Central memory CD8-positive, alpha-beta T cell (primary cell): ENCODE measurements at regions not wholly inside any gene's neighbourhood (a gene's known extent, or its start where the extent isn't known, plus 50 kb on each side); places are given as distances from the start of the nearest gene placed in this dataset.
"Not testable (repeated sequence)": the region's sequence is repeated elsewhere in the genome, so short reads cannot be mapped to it uniquely, and the experiment has no call there.

Experiments
- ATAC-seq: fragments of 150-1000 bp; cut with Tn5 transposase; replicated peaks from 2 replicates; pipeline ENCODE4 v1.10.0; 2022; ENCODE audit warnings: mild to moderate bottlenecking, moderate FRiP score, moderate number of reproducible peaks; ENCODE audit not compliant: poor library complexity, severe bottlenecking; ENCODE audit errors: extremely low read depth
- DNase-seq, 2 donors: peaks; one replicate each; pipeline ENCODE4 v3.0.0; 2021; ENCODE audit warnings: low spot score in 2 of 2
- H3K27ac Mint-ChIP-seq: one replicate; pipeline ENCODE4 v1.8.0; 2022; ENCODE audit warnings: low read depth, mild to moderate bottlenecking, moderate library complexity, mixed read lengths
- H3K27me3 Mint-ChIP-seq: one replicate; pipeline ENCODE4 v1.8.0; 2022; ENCODE audit warnings: mixed read lengths
- H3K36me3 Mint-ChIP-seq: one replicate; pipeline ENCODE4 v1.8.0; 2022; ENCODE audit warnings: mild to moderate bottlenecking, moderate library complexity, mixed read lengths; ENCODE audit not compliant: insufficient read depth
- H3K4me1 Mint-ChIP-seq: one replicate; pipeline ENCODE4 v1.8.0; 2022; ENCODE audit warnings: mixed read lengths
- H3K4me3 Mint-ChIP-seq: one replicate; pipeline ENCODE4 v1.8.0; 2022; ENCODE audit warnings: mild to moderate bottlenecking, moderate library complexity, mixed read lengths
- H3K9me3 Mint-ChIP-seq: one replicate; pipeline ENCODE4 v1.8.0; 2022; ENCODE audit warnings: mixed read lengths

DNA sequence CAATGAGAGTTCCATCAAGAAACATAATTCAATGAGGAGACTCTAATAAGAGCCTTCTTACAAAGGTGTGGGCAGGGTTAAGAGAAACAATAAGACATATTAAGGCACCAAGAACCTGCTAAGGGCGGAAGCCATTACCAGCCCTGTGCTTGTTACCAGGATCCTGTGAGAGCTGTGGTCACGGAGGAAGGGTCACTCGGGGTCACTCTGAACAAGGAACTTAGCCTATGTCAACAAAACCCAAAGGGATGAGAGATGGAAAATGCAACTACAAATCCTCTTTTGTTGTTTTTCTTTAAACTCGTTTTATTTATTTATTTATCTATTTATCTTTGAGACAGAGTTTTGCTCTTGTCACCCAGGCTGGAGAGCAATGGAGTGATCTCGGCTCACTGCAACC, 460.4 kb upstream of the CCDC196 start:
- H3K9me3 Mint-ChIP-seq: peaks cover 6% of the 10 kb centered on the region
- no peak for ATAC-seq
- peaks cover 18% of the 10 kb centered on the region for H3K27me3 Mint-ChIP-seq
- no peaks in the 10 kb centered on the region for H3K36me3 Mint-ChIP-seq
- H3K27ac Mint-ChIP-seq: no peak overlapping the region
- H3K4me1 Mint-ChIP-seq: no peaks in the 10 kb centered on the region
- H3K4me3 Mint-ChIP-seq: no peak overlapping the region
- DNase-seq: no peak

DNA sequence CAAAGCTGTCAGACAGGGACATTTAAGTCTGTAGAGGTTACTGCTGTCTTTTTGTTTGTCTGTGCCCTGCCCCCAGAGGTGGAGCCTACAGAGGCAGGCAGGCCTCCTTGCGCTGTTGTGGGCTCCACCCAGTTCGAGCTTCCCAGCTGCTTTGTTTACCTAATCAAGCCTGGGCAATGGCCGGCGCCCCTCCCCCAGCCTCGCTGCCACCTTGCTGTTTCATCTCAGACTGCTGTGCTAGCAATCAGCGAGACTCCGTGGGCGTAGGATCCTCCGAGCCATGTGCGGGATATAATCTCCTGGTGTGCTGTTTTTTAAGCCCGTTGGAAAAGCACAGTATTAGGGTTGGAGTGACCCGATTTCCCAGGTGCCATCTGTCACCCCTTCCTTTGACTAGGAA, 454.2 kb upstream of the CCDC196 start:
- H3K4me3 Mint-ChIP-seq, H3K36me3 Mint-ChIP-seq, DNase-seq, ATAC-seq, H3K4me1 Mint-ChIP-seq, H3K27ac Mint-ChIP-seq: not testable (repeated sequence)
- Mint-ChIP-seq H3K9me3 (peaks cover 14% of the 10 kb centered on the region), H3K27me3 (peaks cover 72% of the 10 kb centered on the region)

DNA sequence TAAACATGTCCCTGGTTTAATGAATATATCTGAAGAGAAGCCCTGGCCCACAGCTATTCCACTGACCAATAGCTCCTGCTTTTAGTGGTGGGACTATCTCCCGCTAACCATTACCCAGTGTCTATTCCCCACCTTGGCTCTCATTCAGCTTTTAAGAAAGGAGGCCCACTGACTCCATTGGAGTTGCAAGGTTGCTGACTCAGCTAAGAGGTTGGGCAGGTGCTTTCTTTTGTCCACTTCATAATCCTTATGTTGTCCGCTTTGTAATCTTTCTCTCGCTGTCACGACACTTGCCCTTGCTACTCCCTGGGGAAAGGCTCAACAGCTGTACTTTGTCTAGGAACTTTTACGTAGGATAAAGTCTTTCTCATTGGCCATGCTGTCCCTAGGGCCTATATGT, 453.4 kb upstream of the CCDC196 start:
- peaks cover 75% of the 10 kb centered on the region for H3K27me3 Mint-ChIP-seq
- no peak for ATAC-seq
- H3K9me3 Mint-ChIP-seq: peaks cover 14% of the 10 kb centered on the region
- H3K36me3 Mint-ChIP-seq: no peaks in the 10 kb centered on the region
- H3K4me3 Mint-ChIP-seq: no peak overlapping the region
- H3K4me1 Mint-ChIP-seq: no peaks in the 10 kb centered on the region
- no peak for DNase-seq
- no peak overlapping the region for H3K27ac Mint-ChIP-seq

DNA sequence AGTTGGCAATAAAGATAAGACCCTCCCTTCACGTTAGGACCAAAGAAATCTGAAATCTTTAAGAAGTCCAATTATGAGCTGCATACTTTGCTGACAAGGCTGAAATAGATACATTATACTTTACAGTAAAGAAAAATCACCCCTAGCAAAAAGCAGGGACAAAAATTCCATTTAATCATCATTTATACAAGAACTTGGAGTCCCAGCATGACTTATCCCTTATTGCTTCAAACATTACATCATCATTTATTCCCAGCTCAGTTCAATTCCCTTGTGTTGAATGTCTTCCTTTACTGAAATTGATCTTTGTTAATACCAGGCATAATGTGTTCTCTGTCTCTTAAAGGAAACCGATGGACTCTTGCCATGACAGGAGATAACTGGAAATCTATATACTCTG, 449.6 kb upstream of the CCDC196 start:
- Mint-ChIP-seq H3K4me3 (no peak overlapping the region), H3K9me3 (no peaks in the 10 kb centered on the region), H3K36me3 (no peaks in the 10 kb centered on the region), H3K27me3 (peaks cover 60% of the 10 kb centered on the region), H3K4me1 (no peaks in the 10 kb centered on the region), H3K27ac (no peak overlapping the region)
- no peak for ATAC-seq
- DNase-seq: no peak

DNA sequence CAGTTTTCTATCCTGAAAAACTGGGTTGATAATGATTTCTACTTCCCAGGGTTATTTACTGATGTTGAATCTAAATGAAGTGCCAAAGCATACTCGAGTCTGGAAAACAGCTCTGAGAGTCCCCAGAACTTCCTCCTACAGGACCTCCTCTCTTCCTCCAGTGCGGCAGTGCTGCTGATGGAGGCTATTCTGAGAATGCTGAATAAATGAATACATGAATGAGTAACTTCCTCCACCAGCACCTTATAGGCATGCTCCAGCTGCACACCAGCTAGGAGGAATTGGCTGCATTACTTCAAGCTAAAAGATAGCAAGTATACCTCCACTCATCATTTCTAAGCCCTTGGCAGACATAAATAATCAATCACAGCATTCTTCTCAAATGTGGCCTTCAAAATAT, 448.8 kb upstream of the CCDC196 start:
- Mint-ChIP-seq H3K4me1 (no peaks in the 10 kb centered on the region), H3K27me3 (peaks cover 54% of the 10 kb centered on the region), H3K27ac (no peak overlapping the region), H3K36me3 (no peaks in the 10 kb centered on the region), H3K4me3 (no peak overlapping the region), H3K9me3 (no peaks in the 10 kb centered on the region)
- no peak for DNase-seq
- ATAC-seq: no peak

DNA sequence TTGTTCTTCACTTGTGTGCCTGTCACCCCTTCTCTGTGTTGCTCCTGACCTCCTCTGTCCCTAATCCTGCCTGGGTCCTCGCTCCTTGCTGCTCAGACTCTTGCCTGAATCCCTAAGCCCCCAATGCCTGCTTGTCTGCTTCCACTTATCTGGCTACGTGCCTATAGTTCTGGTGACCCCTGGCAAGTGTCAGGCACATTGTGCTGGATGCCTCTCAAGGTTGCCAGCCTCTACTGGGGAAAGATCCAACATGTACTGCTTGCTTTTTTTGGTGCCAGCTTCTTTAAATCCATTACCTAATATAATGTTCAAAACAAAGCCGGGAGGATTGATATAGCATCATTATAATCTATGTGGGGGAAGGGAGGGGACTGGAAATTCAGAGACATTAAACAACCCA, 448.0 kb upstream of the CCDC196 start:
- no peak overlapping the region for H3K4me3 Mint-ChIP-seq
- H3K9me3 Mint-ChIP-seq: no peaks in the 10 kb centered on the region
- no peaks in the 10 kb centered on the region for H3K36me3 Mint-ChIP-seq
- DNase-seq (no peak), ATAC-seq (no peak)
- peaks cover 46% of the 10 kb centered on the region for H3K27me3 Mint-ChIP-seq
- H3K4me1 Mint-ChIP-seq: no peaks in the 10 kb centered on the region
- no peak overlapping the region for H3K27ac Mint-ChIP-seq

DNA sequence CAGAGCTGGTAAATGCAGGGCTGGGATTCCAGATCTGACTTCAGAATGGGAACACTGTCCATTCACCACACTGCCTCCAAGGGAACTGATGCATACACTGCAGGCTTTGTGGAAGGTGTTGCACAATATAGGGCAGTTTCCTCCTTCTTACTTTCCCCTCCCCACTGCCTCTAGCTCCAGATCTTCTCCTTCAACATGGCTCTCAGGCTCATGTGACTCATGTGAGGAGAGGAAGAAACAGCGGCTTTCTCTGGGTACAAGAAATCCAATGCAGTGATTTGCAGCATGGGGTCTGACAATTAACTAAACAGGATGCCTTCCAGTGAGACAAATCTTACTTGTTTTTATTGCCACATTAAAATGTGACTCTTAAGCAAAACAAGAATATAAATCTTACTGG, 447.6 kb upstream of the CCDC196 start:
- peaks cover 41% of the 10 kb centered on the region for H3K27me3 Mint-ChIP-seq

DNA sequence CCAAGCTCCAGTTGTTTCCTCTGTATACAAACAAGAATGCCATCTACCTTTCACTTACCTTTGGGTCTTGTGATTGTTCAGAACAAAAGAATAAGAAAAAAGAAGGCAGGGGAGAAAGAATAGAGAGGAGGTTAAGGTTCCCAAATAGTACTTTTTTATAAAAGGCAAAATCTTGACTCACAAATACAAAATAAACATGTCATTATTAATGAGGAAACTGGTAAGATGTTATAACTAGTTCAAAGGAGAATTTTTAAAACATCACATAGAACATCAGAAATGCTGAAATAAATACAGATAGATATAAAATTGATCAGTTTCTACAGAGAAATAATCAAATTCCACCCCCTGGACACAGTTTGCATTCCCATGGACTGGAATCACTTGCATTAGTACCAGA, 446.7 kb upstream of the CCDC196 start:
- Mint-ChIP-seq H3K36me3 (no peaks in the 10 kb centered on the region), H3K9me3 (no peaks in the 10 kb centered on the region), H3K4me3 (no peak overlapping the region), H3K27ac (no peak overlapping the region), H3K27me3 (peaks cover 34% of the 10 kb centered on the region), H3K4me1 (no peaks in the 10 kb centered on the region)
- DNase-seq (no peak), ATAC-seq (no peak)

More for the DNA sequence above, 447.6 kb upstream of the CCDC196 start:
- Mint-ChIP-seq H3K4me1 (no peaks in the 10 kb centered on the region), H3K27ac (no peak overlapping the region), H3K36me3 (no peaks in the 10 kb centered on the region), H3K9me3 (no peaks in the 10 kb centered on the region), H3K4me3 (no peak overlapping the region)
- ATAC-seq: no peak
- no peak for DNase-seq

DNA sequence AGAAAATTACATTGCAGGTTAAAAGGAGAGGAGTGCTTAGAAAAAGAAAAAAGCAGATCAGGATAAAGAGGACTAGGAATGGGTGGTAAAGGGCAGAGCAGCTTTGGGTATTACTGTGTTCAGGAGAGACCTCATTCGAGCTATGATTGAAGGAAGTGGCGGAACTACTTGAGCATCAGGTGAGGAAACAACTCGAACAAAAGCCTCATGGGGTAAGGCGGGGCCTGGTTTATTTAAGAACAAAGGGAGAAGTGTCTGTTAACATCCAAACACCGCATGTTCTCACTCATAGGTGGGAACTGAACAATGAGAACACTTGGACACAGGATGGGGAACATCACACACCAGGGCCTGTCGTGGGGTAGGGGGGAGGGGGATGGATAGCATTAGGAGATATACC, 444.6 kb upstream of the CCDC196 start:
- no peak overlapping the region for H3K4me3 Mint-ChIP-seq
- no peaks in the 10 kb centered on the region for H3K9me3 Mint-ChIP-seq
- no peaks in the 10 kb centered on the region for H3K36me3 Mint-ChIP-seq
- DNase-seq (no peak), ATAC-seq (no peak)
- peaks cover 14% of the 10 kb centered on the region for H3K27me3 Mint-ChIP-seq
- H3K4me1 Mint-ChIP-seq: no peaks in the 10 kb centered on the region
- H3K27ac Mint-ChIP-seq: peak overlapping the region; percentile 14

DNA sequence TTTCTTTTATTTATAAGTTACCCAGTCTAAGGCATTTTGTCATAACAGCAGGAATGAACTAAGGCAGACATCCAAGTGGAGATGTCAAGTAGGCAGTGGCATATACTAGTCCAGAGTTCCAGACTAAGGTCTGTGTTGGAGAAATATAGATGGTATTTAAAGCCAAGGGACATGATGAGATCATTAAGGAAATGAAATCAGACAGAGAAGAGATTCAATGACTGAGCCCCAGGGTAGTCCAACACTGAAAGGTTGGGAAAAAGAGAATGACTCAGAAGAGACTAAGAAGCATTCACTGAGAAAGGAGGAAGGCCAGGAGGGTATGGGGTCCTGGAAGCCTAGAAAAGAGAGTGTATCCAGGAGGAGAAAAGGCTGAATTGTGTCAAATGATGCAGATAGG, 442.2 kb upstream of the CCDC196 start:
- peaks cover 6% of the 10 kb centered on the region for H3K27me3 Mint-ChIP-seq
- H3K27ac Mint-ChIP-seq: no peak overlapping the region
- H3K9me3 Mint-ChIP-seq: no peaks in the 10 kb centered on the region
- H3K4me3 Mint-ChIP-seq: no peak overlapping the region
- no peaks in the 10 kb centered on the region for H3K4me1 Mint-ChIP-seq
- H3K36me3 Mint-ChIP-seq: no peaks in the 10 kb centered on the region
- DNase-seq: no peak
- ATAC-seq: no peak

DNA sequence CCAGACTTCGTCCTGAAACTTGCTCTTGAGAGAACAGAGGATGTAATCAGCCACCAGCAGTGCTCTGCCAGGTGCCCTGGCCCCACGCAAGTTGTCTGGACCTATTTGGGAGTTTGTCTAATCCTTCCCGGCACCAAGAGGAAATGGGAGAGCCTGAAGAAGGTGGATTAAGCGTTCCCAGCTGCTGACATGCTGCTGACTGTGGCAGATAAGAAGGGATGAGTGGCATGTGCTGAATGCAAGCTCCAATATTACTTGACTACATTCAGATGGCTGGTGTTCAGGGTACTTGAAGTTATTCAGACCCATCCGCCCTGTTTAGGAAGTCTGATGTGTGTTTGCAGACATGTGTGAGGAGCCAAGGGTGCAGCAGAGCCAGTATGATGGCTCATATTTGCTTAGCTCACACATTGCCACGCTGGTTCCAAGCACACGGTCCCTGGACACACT, 440.6 kb upstream of the CCDC196 start:
- no peak for ATAC-seq
- no peak for DNase-seq
- no peak overlapping the region for H3K4me3 Mint-ChIP-seq
- H3K27ac Mint-ChIP-seq: no peak overlapping the region
- H3K36me3 Mint-ChIP-seq: no peaks in the 10 kb centered on the region
- H3K4me1 Mint-ChIP-seq: no peaks in the 10 kb centered on the region
- H3K9me3 Mint-ChIP-seq: no peaks in the 10 kb centered on the region
- peaks cover 18% of the 10 kb centered on the region for H3K27me3 Mint-ChIP-seq

DNA sequence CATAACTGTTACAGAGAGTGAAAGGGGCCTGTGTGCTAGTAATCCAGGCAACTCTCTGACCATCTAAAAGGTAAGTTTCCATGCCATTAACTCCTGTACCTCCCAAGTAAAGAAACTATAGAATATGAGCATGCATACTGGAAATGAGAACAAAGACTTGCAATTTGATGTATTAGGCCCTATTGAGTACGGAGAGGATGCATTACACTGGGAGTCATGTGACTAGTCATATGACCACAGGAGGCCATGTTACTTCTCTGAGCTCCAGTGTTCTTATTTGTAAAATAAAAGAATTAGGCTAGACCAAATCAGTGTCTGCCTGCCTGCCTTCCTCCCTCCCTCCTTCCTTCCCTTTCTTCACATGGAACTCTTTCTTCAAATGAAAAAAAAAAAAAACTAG, 440.1 kb upstream of the CCDC196 start:
- no peaks in the 10 kb centered on the region for H3K4me1 Mint-ChIP-seq
- no peaks in the 10 kb centered on the region for H3K36me3 Mint-ChIP-seq
- no peak overlapping the region for H3K4me3 Mint-ChIP-seq
- no peaks in the 10 kb centered on the region for H3K9me3 Mint-ChIP-seq
- H3K27me3 Mint-ChIP-seq: peaks cover 18% of the 10 kb centered on the region
- no peak overlapping the region for H3K27ac Mint-ChIP-seq
- ATAC-seq: no peak
- DNase-seq: no peak

DNA sequence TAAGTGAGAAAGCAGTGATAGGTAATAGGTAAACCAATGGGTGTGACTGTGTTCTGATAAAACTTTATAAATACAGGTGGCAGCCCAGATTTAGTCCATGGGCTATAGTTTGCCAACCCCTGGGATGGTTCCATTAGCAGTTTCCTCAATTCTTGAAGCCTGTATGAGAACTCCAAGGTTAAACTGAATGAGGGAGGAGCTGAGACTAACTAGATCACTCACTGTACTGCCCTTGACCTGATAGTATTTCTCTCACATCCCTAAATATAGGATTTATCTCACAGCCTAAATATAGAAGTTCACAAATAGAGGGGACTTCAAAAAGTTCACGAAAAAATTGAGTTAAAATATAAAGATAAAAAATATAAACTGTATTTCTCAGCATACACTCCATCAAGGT, 439.6 kb upstream of the CCDC196 start:
- Mint-ChIP-seq H3K27me3 (peaks cover 18% of the 10 kb centered on the region), H3K9me3 (no peaks in the 10 kb centered on the region), H3K4me3 (no peak overlapping the region), H3K4me1 (no peaks in the 10 kb centered on the region), H3K27ac (no peak overlapping the region), H3K36me3 (no peaks in the 10 kb centered on the region)
- ATAC-seq: no peak
- no peak for DNase-seq

DNA sequence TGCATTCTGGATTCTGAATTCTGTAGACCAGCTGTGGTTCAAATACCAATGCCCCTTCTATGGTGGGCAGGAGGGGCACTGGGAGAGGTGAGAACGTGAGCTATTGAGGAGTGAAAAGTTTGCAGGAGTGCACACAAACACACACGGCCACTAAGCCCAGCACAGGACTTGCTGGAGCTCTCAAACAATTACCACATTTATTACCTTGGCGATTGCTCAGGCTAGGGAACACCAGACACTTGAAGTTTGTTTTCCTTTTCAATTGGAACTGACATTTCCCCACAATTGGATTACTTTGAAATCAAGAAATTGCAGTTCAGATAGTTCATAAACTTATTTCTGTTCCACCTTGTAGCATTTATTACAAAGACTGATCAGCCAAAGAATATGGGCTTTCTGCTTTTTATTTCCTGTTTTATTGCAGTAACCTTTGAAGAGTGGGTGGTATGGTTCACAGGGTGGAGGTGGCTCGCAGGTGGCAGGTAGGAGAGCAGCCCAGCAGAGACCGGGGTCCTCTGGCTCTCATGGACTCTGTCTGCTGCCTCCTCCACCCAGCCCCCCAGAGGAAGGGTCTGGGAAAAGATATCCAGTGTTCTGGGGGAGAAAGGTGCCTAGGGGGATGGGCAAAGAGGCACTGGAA, 429.8 kb upstream of the CCDC196 start:
- H3K27ac Mint-ChIP-seq: no peak overlapping the region
- no peak overlapping the region for H3K4me3 Mint-ChIP-seq
- ATAC-seq (no peak), DNase-seq (no peak)
- no peaks in the 10 kb centered on the region for H3K27me3 Mint-ChIP-seq
- no peaks in the 10 kb centered on the region for H3K9me3 Mint-ChIP-seq
- no peaks in the 10 kb centered on the region for H3K4me1 Mint-ChIP-seq
- no peaks in the 10 kb centered on the region for H3K36me3 Mint-ChIP-seq
